SKM-1 treated with dmso at 0.1 percent for 144 hours (cell line): ENCODE measurements at regions not wholly inside any gene's neighbourhood (a gene's known extent, or its start where the extent isn't known, plus 50 kb on each side); places are given as distances from the start of the nearest gene placed in this dataset.
A peak's percentile ranks its signal among the peaks of the same experiment; 100 is the strongest.
"Not testable (repeated sequence)": the region's sequence is repeated elsewhere in the genome, so short reads cannot be mapped to it uniquely, and the experiment has no call there.

Source experiments
- DNase-seq: peaks from one replicate; lab custom pipeline; 2025; ENCODE audit not compliant: unreplicated experiment; lab: John Stamatoyannopoulos, UW

DNA sequence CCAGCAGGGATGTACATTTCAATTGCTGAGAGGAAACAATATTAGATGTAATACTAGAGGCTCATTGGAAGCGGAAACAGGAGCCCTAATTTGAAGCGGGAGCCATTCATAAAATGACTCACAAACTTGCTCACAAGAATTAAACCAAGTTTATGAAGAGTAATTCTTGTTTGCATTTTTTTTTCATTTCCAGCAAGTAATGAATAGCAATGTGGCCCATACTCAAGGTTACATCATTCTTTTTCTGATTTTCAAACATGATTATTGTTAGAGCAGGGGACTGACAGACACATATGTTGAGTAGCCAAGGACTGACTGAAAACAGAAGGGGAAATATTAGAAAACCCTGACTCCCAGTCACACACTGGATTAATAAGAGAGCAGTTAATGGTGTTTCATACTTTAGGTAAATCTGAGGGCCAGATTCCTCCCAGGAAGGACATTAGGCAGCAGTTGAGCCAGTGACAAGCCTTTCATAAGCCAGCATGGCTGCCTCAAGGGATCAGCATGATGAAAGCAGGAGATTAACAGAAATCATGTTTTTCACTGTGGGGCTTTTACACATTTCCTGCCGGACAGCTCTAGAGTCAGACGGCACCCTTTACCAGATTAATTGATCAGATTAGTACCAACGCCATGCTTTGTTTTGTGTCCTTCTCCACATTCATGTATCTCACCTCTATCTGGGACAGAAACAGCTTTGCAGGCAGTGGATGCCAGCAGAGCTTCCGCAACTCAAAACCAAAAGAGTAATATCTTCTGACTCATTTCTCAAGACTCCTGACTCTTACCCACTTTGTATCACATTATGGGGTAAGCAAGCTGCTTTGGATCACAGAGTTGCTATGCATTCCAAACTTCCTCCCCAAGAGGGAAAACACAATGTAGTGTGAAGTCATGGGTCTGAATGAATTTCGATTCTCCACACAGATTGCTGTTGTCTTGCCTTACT lies 831.6 kb downstream of the KCNA4 start:
- DNase-seq, result no peak

DNA sequence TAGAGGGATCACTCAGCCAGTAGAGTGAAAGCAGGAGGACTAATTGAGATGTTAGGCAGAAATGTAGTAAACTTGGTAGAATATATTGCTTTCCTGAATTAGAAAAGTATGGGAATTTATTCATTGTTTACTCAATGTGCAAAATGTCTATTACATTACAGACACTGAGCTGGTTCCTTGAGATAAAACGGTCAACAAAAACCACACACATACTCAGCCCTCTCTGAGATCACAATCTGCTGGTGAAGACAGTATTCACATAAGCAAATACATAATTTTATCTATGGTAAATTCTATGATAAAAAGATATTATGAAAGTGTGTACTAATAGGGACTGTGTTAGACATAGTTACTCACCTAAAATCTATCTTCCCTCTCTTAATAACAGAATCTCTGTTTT lies 833.5 kb downstream of the KCNA4 start:
- no peak for DNase-seq

DNA sequence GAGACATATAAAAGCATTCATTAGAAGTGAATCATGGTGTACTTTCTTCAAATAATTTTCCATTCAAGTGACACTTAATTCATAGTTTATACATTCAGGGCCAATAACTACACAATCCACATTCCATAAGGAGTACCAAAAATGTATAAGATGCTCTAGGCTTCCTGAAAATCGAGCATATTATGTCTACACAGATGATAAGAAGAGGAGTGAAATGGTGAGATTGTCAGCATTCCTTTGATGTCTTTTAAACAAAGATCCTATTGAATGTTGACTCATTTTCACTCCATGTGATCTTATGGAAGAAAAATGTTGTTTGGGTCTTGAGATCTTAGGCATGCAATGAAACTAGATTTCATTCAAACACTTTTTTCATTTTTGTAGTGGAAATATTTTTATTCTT lies 843.2 kb downstream of the KCNA4 start:
- no peak for DNase-seq

DNA sequence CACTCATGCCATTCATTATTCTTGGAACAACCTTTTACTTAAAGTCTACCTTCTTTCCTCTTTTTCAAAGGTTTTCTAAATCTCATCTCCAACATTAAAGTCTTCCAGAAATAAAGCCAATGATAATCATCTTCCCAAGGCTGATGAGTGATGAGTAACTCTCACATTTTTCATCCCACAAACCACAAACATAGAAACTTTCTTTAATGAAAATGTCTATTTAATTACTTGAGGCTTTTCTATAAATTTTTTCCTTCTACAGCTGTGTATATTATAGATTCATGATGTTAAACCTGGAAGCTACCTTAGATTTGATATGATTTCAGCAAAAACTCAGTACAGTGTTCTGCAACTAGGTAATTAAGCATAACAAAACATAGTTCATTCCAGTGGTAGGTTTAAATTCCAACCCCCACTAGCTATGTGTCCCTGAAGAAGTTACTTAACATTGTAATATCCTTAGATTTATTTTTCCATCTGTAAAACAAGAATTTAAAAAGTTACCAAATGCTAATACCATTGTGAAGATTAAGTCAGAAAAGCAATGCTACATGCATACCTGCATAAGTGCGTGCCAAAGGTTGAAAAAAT lies 845.4 kb downstream of the KCNA4 start:
- no peak for DNase-seq

DNA sequence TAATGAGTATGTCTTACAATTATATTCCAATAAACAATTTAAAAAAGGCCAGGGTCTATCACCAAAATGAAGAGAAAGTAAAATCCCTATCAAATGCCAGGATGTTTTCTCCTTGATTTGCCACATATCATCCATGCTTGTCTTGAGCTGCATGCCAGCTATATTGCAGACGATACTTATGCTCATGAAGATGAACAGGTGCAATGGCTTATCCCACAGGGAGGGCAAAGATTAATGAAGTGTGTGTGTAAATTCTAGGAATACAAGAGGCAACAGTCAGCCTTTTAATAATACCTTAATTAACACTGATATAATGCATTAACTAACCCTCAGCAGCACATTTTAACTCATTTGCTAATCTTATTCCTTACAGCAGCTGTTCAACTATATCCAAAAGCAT lies 850.5 kb downstream of the KCNA4 start:
- DNase-seq, result no peak

DNA sequence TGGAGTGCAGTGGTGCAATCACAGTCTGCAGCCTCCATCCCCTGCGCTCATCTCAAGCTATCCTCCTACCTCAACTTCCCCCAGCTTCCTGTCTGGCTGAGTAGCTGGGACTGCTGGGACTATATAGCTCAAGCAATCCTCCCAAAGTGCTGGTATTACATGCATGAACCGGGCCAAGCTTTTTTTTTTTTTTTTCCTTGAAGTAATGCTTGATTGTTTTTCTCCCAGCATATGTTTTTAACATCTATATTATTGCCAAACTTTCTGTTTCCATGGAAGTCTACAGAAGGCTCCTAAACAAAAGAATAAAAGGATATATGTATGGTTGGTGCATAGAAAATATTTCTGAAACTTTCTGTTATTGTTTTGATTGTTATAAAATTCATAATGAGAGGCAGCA lies 853.6 kb downstream of the KCNA4 start:
- no peak for DNase-seq

DNA sequence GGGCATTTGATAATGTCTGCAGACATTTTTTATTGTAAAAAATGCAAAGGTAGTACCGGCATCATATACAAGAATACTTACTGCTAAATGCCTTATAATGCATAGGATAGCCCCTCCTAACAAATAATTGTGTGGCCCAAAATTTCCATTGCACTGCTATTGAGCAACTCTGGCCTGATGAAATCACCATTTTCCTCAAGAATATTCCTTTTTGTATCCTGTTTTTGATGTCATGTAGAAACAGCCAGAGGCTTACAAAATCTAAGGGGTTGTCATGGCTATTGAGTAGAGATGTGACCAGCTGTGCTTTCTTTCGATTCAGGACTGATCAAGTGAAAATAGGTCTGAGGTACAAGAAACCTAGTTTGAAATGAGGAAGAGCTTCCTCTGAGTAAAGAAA lies 854.3 kb downstream of the KCNA4 start:
- DNase-seq, result no peak

DNA sequence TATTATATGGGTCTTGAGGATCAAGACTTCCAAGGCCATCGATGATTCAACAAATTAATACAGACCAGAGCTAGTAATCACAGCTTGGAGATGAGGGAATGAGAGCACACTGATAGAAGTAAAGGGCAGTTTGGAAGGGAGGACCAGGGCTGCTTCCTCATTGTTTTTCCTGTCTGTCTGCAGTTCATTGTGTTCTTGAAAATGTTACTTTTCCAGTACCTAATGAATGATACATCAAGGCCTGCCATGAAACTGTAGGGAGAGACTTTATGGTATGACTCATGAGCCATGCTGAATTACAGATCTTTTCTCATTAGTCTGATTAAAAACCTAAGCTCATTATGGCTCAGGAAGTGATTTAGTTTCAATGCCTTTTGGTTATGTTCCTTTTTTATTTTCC lies 855.6 kb downstream of the KCNA4 start:
- no peak for DNase-seq

DNA sequence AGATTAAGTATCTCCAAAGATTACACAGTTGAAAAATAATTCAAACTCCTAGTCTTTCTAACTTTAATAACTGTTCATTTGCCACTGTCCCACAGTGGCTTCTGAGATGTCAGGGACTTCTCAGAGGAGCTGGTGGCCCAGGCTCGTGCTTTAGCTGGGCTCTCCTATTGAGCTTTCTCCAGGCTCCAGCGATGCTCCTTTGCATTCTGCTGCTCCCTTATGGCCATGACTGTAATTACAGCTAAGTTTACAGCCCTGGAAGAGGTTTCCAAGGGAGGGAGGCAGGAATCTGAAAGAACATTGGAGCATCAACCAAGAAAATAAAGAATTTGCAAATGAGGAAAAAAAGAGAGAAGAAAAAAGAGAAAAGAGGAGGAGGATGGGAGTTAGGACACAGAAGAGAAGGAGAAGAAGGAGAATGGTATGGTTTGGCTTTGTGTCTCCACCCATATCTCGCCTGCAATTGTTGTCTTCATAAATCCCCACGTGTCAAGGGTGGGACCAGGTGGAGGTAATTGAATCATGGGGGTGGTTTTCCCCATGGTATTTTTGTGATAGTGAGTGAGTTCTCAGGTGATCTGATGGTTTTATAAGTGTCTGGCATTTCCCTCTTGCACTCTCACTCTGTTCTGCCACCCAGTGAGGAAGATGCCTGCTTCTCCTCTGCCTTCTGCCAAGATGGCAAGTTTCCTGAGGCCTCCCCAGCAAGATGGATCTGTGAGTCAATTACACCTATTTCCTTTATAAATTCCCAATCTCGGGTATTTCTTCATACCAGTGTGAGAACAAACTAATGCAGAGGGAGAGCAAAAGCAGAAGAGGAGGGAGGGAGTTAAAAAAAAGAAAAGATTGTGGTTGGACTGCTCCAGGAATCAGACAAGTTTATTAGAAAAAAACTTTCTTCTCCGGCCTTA lies 857.0 kb downstream of the KCNA4 start:
- peak; percentile 58 for DNase-seq

DNA sequence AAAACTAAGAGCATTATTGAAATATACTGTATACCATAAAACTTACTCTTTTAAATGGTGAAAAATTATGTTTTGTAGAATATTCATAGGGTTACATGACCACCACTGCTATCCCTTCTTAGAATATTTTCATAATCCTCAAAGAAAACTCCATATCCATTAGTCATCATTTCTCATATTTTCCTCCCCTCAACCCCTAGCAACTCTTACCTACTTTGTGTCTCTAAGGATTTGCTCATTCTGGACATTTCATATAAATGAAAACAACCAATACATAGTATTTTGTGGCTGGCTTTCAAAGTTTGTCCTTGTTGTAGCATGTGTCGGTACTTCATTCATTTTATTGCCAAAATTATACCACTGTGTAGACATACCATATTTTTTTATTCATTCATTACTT lies 863.8 kb downstream of the KCNA4 start:
- no peak for DNase-seq

DNA sequence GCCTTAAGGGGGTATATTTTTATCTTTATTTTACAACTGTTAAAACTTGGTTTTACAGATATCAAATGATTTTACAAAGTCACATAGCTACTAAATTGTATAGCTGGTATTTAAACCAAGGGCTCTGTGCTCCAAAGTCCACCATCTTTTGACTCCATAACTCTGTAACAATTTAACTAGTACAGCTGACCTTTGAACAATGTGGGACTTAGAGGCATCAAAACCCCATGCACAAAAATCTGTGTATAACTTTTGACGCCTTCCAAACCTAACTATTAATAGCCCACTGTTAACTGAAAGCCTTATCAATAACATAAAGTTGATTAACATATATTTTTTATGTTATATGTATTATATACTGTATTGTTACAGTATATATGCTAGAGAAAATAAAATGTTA lies 874.3 kb downstream of the KCNA4 start:
- not testable (repeated sequence) for DNase-seq

DNA sequence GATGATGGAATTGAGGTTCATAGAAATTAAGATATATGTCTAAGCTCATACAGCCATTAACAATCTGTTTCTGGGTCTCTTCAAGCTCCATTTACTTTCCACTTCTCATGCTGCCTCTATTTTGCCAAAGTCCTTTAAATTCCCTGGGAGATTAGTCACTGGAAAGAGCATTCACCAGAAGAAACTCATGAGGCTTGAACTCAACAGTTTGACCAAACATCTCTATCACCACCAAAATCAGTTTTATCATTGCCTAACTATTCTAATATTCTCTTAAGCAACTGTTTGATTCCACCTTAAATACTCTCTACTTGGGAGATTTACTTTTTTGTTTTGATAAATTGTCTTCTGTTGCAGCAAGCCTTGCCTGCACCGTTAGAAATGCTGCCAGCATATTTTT lies 881.3 kb downstream of the KCNA4 start:
- DNase-seq, result no peak

DNA sequence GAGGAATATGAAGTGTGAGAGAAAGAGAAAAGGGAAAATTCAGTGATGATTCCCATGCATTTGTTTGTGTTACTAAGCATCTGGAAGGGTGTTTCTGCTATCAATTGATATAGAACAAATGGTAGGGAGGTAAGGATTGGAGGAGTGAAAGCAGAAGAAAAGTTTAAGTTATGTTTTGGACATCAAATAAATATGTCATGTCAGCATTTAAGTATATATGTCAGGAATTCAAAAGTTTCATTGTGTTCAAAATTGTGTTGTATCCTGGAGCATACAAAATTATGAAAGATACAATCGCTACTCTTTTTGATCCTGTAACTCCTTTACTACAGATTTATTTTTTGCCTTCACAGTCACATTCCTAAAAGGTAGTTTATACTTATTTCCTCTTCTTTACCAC lies 885.8 kb downstream of the KCNA4 start:
- DNase-seq, result no peak

DNA sequence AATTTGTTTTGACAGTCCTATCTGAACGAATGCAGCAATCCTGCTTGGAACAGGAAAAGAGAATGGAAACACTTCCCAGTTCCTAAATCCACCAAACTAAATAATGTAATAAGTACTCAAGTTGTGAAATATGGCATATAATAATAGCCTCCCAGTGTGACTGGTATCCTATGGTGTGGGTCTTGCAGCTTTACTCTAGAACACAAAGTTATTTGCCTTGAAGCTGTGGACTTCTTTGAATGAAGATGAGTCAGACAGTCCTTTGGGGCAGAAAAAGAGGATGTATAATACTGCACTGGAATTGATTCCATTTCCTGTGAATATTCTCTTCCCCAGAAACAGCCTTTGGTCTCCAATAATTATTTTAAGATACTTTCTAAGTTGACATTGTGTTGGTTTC lies 887.0 kb downstream of the KCNA4 start:
- DNase-seq, result no peak

DNA sequence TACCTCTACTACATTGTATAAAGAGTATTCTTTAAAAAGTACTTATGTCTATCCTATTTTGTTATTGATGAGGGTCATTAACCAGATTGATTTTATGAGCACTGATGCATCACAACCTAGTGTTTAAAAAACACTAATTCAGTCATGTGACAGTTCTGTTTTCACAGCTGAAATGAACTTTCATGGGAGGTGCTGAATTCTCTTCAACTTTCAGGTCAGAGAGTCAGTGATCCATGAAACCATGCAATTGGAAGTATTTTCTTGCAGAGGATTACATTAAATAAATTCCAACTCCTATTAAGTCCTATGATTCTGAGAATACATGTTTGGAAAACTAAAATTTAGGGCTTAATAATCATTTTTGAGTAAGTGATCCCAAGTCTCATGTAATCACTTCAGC lies 889.4 kb downstream of the KCNA4 start:
- DNase-seq, result no peak

DNA sequence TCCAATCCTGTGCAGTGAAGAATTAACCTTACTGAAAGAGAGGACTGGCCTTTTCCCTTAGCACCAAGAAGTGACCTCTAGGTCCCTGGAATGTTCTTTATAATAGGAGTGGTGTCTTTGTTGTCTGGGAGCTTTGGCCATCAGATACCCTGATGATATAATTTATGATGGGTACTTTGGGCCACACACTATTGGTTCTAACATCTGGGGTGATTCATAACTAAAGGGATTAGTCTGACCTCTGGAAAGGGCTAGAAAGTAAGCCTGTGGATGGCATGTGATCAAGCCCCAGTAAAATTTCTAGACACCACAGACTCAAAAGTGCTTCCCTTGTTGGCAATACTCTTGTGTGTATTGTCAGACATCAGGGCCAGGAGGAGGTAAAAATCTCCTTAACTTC lies 891.2 kb downstream of the KCNA4 start:
- DNase-seq, result no peak

DNA sequence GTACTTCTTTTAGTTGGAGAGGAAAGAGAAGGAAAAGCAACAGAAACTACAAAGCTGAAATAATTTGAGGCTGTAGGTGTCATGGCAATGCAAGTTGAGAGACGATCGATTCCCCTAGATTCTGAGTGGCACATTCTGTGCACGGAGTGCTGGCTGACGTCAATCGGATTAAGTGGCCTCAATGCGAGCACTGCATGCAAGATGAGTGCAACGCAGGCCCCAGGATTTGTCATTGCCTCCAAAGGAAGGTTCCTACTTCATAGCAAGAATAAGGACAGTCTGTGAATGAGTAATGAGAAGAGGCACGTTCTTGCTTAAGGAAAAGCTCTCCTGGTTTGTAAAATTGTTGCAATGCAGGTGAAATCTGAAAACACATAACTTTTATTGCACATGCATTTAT lies 892.4 kb downstream of the KCNA4 start:
- DNase-seq, result no peak

DNA sequence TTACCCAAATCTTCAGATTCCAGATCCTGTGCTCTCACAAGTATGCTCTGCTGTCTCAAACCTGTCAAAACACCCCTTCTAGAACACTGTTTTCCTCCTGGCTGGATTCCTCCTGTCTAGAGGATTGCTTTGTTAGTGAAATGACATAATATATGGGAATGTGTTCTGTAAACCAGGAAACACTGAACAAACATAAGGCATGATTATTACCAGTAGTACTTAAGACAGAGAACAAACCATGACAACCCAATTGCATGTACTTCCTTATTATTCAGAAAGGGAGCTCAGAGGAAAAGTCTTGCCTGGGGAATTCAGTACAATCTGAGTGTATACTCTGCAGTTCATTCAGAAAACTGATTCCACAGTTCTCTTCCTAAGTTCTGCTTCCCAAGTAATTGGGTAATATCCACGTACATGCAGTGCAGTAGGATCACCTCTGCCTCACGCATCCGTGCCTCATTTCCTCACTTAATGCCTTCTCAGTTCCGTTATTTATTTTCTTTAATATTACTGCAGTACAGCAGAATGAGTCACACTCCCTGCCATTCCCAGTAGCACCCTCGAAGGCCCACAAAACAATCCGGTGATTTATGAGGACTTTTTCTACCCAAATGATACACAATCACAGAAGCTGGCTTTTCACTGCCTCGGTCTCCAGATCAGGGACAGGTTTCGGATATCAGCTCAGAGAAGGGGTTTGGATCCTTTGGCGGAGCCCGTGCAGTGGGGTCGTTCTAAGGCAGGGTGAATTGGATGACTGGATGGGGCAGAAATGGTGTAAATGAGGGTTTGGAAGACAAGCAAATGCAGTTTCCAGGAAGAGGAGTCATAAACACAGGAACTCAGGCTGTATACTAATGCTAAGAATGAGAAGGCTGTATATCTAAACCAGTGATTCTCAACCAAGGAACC lies 896.9 kb downstream of the KCNA4 start:
- no peak for DNase-seq

DNA sequence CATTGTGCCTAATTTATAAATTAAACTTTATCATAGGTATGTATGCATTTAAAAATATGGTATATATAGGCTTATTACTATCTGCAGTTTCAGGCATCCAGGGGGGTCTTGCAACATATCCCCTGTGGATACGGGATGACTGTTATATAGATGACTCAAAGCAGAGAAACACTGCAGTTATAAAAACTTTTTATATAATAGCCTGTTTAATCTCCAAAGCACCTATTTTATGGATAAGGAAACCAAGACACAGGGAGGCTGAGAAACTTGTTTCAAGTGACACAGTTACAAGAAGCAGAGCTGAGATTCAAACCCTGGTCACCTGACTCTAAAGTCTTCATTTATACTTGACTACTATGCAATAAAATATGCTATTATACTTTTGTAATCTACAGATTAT lies 897.7 kb downstream of the KCNA4 start:
- no peak for DNase-seq

DNA sequence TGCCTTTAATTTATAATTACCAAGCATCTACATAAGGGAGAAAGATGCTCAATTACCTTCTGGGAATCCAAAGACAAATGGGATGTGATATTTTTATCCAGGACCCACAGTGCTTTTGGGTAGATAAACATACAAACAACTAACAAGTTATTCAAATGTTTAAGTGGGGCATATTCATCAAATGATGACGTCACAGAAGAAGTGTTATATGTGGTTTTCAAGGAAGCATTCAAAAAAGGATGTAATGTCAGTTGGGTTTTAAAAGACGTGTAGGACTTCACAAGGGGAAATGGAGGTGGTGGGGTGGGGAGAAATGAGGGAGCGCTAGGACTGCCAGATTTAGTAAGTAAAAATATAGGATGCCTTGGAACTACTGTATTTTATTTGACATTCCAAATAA lies 915.9 kb downstream of the KCNA4 start:
- DNase-seq, result no peak

DNA sequence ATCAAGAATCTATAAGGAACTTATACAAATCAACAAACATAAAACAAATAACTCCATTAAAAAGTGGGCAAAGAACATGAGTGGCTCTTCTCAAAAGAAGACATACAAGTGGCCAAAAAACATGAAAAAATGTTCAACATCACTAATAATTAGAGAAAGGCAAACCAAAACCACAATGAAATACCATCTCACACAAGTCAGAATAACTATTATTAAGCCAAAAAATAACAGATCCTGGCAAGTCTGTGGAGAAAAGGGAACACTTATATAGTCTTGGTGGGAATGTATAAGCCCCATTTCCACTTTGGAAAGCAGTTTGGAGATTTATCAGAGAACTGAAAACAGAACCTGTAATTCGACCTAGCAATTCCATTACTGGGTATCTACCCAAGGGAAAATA lies 921.0 kb downstream of the KCNA4 start:
- no peak for DNase-seq
